MV-4-11 (cell line): ENCODE measurements at regions not wholly inside any gene's neighbourhood (a gene's known extent, or its start where the extent isn't known, plus 50 kb on each side); places are given as distances from the start of the nearest gene placed in this dataset.
A peak's percentile ranks its signal among the peaks of the same experiment; 100 is the strongest.

Experiments
- DNase-seq: peaks from one replicate; lab custom pipeline; 2025; lab: John Stamatoyannopoulos, UW

GRCh38 chr5:125327676-125328075 lies 581.2 kb upstream of the ZNF608 start:
- no peak for DNase-seq

- DNase-seq = no peak
These were observed 585.7 kb upstream of the ZNF608 start for GRCh38 chr5:125331987-125332598.

GRCh38 chr5:125333416-125333815 lies 587.0 kb upstream of the ZNF608 start:
- no peak for DNase-seq

- DNase-seq = no peak
These were observed 590.0 kb upstream of the ZNF608 start for GRCh38 chr5:125336401-125336800.

GRCh38 chr5:125337294-125337693 lies 590.9 kb upstream of the ZNF608 start:
- DNase-seq = no peak

- DNase-seq = peak; percentile 27
These were observed 592.2 kb upstream of the ZNF608 start for GRCh38 chr5:125338440-125339174.

GRCh38 chr5:125341436-125341835 lies 595.0 kb upstream of the ZNF608 start:
- no peak for DNase-seq

GRCh38 chr5:125343015-125343414 lies 596.6 kb upstream of the ZNF608 start:
- no peak for DNase-seq

- DNase-seq = no peak
These were observed 599.9 kb upstream of the ZNF608 start for GRCh38 chr5:125346316-125346715.

GRCh38 chr5:125348221-125348692 lies 601.8 kb upstream of the ZNF608 start:
- DNase-seq = peak; percentile 54

GRCh38 chr5:125348936-125349831 lies 602.7 kb upstream of the ZNF608 start:
- no peak for DNase-seq

GRCh38 chr5:125357660-125358059 lies 611.2 kb upstream of the ZNF608 start:
- DNase-seq = no peak

GRCh38 chr5:125365747-125366146 lies 619.3 kb upstream of the ZNF608 start:
- no peak for DNase-seq

GRCh38 chr5:125367702-125368101 lies 621.3 kb upstream of the ZNF608 start:
- no peak for DNase-seq

- no peak for DNase-seq
These were observed 624.2 kb upstream of the ZNF608 start for GRCh38 chr5:125370461-125371205.

- DNase-seq = no peak
These were observed 626.5 kb upstream of the ZNF608 start for GRCh38 chr5:125372694-125373631.

- no peak for DNase-seq
These were observed 628.7 kb upstream of the ZNF608 start for GRCh38 chr5:125375143-125375542.

- no peak for DNase-seq
These were observed 629.7 kb upstream of the ZNF608 start for GRCh38 chr5:125376059-125376641.

GRCh38 chr5:125377141-125377540 lies 630.7 kb upstream of the ZNF608 start:
- DNase-seq = no peak

GRCh38 chr5:125381290-125381689 lies 634.9 kb upstream of the ZNF608 start:
- DNase-seq = no peak
